ENCODE measurements at regions not wholly inside any gene's neighbourhood (a gene's known extent, or its start where the extent isn't known, plus 50 kb on each side); places are given as distances from the start of the nearest gene placed in this dataset.

- DNase-seq (ENCODE audit: low read depth in 1 of 2, low spot score in 1 of 2) (no peak), FAIRE-seq (no peak), ATAC-seq (no peak)
- WGBS (ENCODE audit: missing lambda C conversion rate) = 12% methylated on average over 2 of the region's 2 CpGs
- H3K4me3 ChIP-seq = no peak overlapping the region
- ChIA-PET CTCF (no interaction called here), POLR2A (no interaction called here)
- H3K9me3 ChIP-seq = no peaks in the 10 kb centered on the region
- no peak overlapping the region for H3K27ac ChIP-seq
- no peaks in the 10 kb centered on the region for H3K4me1 ChIP-seq
- H3K4me2 ChIP-seq = no peak overlapping the region
- no peak for TF ChIP-seq TFCP2L1 (CRISPR knock-in tag; IDR thresholded peaks at IDR 0.05)
- TF ChIP-seq CEBPB (IDR thresholded peaks at IDR 0.05) = no peak
- TF ChIP-seq POLR2AphosphoS2 (conservative IDR thresholded peaks at IDR 0.05; ENCODE audit: low read length) = no peak
- no peak for TF ChIP-seq NPAS2 (CRISPR knock-in tag; IDR thresholded peaks at IDR 0.05; ENCODE audit: borderline replicate concordance)
- TF ChIP-seq, protein P1, sequence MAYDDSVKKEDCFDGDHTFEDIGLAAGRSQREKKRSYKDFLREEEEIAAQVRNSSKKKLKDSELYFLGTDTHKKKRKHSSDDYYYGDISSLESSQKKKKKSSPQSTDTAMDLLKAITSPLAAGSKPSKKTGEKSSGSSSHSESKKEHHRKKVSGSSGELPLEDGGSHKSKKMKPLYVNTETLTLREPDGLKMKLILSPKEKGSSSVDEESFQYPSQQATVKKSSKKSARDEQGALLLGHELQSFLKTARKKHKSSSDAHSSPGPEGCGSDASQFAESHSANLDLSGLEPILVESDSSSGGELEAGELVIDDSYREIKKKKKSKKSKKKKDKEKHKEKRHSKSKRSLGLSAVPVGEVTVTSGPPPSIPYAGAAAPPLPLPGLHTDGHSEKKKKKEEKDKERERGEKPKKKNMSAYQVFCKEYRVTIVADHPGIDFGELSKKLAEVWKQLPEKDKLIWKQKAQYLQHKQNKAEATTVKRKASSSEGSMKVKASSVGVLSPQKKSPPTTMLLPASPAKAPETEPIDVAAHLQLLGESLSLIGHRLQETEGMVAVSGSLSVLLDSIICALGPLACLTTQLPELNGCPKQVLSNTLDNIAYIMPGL (CRISPR knock-in tag; IDR thresholded peaks at IDR 0.05; ENCODE audit: borderline replicate concordance) = no peak
- TF ChIP-seq EP300 (IDR thresholded peaks at IDR 0.05) = no peak
These were observed 828.7 kb downstream of the SUCLG1 start for GRCh38 chr2:83630351-83630750.

- Histone ChIP-seq H3K27ac (no peak overlapping the region), H3K4me1 (no peaks in the 10 kb centered on the region), H3K4me2 (no peak overlapping the region), H3K9me3 (peaks cover 6% of the 10 kb centered on the region; the same call in 1 of the 3 replicates), H3K4me3 (no peak overlapping the region)
- TF ChIP-seq CHD2 (IDR thresholded peaks at IDR 0.05; ENCODE audit: low read length, partially characterized antibody) = no peak
- TF ChIP-seq RFX5 (IDR thresholded peaks at IDR 0.05) = no peak
- no peak for TF ChIP-seq ZSCAN20 (CRISPR knock-in tag; IDR thresholded peaks at IDR 0.05)
- TF ChIP-seq, protein P2, sequence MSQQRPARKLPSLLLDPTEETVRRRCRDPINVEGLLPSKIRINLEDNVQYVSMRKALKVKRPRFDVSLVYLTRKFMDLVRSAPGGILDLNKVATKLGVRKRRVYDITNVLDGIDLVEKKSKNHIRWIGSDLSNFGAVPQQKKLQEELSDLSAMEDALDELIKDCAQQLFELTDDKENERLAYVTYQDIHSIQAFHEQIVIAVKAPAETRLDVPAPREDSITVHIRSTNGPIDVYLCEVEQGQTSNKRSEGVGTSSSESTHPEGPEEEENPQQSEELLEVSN (IDR thresholded peaks at IDR 0.05; ENCODE audit: borderline replicate concordance, low read depth) = no peak
- no peak for TF ChIP-seq ZC3H11A (IDR thresholded peaks at IDR 0.05)
- no peak for TF ChIP-seq NR3C1 (IDR thresholded peaks at IDR 0.05)
- TF ChIP-seq MAX (IDR thresholded peaks at IDR 0.05) = no peak
- TF ChIP-seq, protein P3, sequence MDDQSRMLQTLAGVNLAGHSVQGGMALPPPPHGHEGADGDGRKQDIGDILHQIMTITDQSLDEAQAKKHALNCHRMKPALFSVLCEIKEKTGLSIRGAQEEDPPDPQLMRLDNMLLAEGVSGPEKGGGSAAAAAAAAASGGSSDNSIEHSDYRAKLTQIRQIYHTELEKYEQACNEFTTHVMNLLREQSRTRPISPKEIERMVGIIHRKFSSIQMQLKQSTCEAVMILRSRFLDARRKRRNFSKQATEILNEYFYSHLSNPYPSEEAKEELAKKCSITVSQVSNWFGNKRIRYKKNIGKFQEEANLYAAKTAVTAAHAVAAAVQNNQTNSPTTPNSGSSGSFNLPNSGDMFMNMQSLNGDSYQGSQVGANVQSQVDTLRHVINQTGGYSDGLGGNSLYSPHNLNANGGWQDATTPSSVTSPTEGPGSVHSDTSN (IDR thresholded peaks at IDR 0.05) = no peak
- TF ChIP-seq JUN (IDR thresholded peaks at IDR 0.05) = no peak
- TF ChIP-seq, protein P1 (CRISPR knock-in tag; IDR thresholded peaks at IDR 0.05; ENCODE audit: borderline replicate concordance) = no peak
- no peak for TF ChIP-seq CBX8 (IDR thresholded peaks at IDR 0.05)
- TF ChIP-seq ESRRA (IDR thresholded peaks at IDR 0.05; ENCODE audit: borderline replicate concordance, low read length) = no peak
- TF ChIP-seq HOXA7 (CRISPR knock-in tag; IDR thresholded peaks at IDR 0.05) = no peak
- TF ChIP-seq, protein P4, sequence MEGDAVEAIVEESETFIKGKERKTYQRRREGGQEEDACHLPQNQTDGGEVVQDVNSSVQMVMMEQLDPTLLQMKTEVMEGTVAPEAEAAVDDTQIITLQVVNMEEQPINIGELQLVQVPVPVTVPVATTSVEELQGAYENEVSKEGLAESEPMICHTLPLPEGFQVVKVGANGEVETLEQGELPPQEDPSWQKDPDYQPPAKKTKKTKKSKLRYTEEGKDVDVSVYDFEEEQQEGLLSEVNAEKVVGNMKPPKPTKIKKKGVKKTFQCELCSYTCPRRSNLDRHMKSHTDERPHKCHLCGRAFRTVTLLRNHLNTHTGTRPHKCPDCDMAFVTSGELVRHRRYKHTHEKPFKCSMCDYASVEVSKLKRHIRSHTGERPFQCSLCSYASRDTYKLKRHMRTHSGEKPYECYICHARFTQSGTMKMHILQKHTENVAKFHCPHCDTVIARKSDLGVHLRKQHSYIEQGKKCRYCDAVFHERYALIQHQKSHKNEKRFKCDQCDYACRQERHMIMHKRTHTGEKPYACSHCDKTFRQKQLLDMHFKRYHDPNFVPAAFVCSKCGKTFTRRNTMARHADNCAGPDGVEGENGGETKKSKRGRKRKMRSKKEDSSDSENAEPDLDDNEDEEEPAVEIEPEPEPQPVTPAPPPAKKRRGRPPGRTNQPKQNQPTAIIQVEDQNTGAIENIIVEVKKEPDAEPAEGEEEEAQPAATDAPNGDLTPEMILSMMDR (IDR thresholded peaks at IDR 0.05) = no peak
- no peak for TF ChIP-seq FOSL2 (IDR thresholded peaks at IDR 0.05)
- no peak for TF ChIP-seq FOSL2 (CRISPR knock-in tag; IDR thresholded peaks at IDR 0.05)
- no peak for TF ChIP-seq TFCP2L1 (CRISPR knock-in tag; IDR thresholded peaks at IDR 0.05)
- TF ChIP-seq RNF2 (IDR thresholded peaks at IDR 0.05; ENCODE audit: borderline replicate concordance, low read depth) = no peak
- no peak for TF ChIP-seq HES2 (IDR thresholded peaks at IDR 0.05)
- no peak for ATAC-seq
- no peak for DNase-seq (ENCODE audit: low read depth in 1 of 2, low spot score in 1 of 2)
- FAIRE-seq = no peak
- ChIA-PET CTCF (interaction anchor here (0.6 to 1.1 kb wide), 2 partner anchors 17 to 138 kb away, joined by 3 read pairs; no protein-coding TSS in a partner anchor), POLR2A (no interaction called here)
- 31% methylated on average over 4 of the region's 4 CpGs for WGBS (ENCODE audit: missing lambda C conversion rate)
These were observed 843.6 kb downstream of the SUCLG1 start for GRCh38 chr2:83615511-83615910.
